H7 (cell line): ENCODE measurements at regions not wholly inside any gene's neighbourhood (a gene's known extent, or its start where the extent isn't known, plus 50 kb on each side); places are given as distances from the start of the nearest gene placed in this dataset.
A peak's percentile ranks its signal among the peaks of the same experiment; 100 is the strongest.

Source experiments
- DNase-seq: peaks from one replicate; pipeline ENCODE4 v3.0.0; 2012
- H3K27me3 ChIP-seq: 2 replicates; pipeline ENCODE4 v1.6.0; 2011; ENCODE audit warnings: mild to moderate bottlenecking, low read length; ENCODE audit not compliant: control insufficient read depth, insufficient read depth
- H3K36me3 ChIP-seq: replicated peaks from 2 replicates; pipeline ENCODE4 v1.5.1; 2011; ENCODE audit warnings: low read length; ENCODE audit not compliant: control insufficient read depth, insufficient read depth
- H3K4me3 ChIP-seq: 2 replicates; pipeline ENCODE4 v1.5.1; 2011; ENCODE audit warnings: low read depth, mild to moderate bottlenecking, control low read depth, low read length, moderate library complexity; ENCODE audit not compliant: insufficient read depth

DNA sequence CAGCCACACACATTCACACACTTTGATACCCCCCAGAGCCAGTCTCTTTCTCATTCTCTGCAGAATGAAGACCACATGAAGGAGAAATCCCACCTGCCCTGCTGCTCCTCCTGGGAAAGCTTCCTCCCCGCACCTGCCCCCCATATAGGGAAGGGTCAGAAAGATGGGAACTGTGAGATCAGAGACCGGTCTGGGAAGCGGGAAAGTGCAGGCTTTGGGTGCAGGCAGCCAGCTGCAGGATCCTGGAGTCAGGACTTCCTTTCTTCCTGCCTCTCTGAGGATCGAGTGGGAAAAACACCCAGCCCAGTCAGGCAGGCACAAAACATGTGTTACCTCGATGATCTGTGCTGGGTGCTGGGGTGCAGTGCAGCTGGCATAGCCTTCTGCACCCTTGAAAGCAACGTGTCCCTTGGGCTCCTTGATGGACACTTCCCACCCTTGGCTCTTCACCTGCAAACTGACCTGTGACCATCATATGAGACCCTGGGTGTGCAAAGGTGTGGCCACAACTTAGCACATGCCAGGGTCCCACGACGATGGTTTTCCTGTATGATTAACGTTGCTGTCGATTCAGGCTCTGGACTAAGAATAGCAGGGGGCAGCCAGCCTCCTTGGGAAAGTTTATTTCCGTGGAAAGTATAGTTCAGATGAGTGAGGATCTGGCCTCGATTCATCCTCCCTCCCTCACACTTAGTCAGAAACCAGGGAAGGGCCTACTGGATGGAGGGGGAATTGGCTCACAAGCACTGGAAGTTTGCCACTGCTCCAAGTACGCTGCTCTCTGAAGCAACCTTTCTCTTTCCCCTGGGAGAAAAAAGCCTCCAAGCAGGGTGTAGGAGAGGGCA lies 105.4 kb upstream of the MED13L start:
- H3K36me3 ChIP-seq, result no peaks in the 10 kb centered on the region
- DNase-seq, result peak; percentile 43
- no peak overlapping the region for H3K4me3 ChIP-seq
- no peaks in the 10 kb centered on the region for H3K27me3 ChIP-seq

DNA sequence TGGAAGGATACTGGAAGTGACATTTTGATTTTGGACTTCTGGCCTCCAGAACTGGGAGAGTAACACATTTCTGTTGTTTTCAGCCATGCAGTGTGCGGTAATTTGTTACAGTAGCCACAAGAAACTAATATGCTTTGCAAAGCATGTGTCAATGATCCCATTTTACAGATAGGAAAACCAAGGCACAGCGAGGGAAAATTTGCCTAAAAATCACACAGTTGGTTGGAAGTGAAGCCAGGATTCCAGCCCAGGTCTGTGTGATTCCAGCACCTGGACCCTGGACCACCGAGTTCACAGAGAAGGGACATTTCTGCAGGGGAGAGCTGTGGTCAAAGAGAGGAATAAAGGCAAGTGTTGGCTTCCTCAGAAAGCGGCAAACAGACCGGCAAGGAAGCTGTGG lies 106.7 kb upstream of the MED13L start:
- DNase-seq, result no peak
- H3K27me3 ChIP-seq, result no peaks in the 10 kb centered on the region
- no peak overlapping the region for H3K4me3 ChIP-seq
- no peaks in the 10 kb centered on the region for H3K36me3 ChIP-seq

DNA sequence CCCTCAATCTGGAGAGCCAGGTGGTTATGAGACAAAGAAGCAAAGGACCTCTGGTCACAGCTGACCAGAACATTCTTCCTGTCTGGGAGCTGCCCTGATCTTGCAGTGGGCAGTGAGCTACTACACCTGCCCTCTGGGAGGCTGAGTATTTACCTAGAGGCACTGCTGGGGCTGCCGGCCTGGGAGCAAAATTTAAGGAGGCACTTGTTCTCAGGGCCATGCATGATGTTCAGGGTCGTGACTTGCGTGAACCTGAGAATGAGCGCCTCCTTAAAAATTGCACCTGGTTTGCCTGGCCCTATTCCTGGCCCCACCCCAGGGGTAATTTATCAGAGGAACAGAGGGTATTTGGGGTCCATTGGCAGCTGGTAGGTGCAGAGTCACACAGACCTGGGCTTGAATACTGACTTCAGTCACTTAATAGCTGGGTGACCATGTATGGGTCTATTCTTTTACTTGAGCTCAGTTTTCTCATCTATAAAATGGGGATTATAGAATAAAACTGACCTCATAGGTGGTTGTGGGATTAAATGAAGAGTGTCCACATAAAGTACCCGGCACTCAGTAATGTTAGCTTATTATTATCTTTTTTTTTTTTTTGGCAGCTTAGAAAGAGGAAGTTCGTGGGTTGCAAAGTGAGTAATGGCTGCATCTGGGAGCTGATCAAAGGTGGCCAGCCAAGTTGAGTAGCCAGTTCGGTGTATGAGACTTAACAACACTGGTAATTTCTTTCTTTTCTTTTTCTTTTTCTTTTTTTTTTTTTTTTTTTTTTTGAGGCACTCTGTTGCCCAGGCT lies 107.4 kb upstream of the MED13L start:
- Histone ChIP-seq H3K27me3 (no peaks in the 10 kb centered on the region), H3K4me3 (no peak overlapping the region), H3K36me3 (no peaks in the 10 kb centered on the region)
- DNase-seq, result peak; percentile 44

DNA sequence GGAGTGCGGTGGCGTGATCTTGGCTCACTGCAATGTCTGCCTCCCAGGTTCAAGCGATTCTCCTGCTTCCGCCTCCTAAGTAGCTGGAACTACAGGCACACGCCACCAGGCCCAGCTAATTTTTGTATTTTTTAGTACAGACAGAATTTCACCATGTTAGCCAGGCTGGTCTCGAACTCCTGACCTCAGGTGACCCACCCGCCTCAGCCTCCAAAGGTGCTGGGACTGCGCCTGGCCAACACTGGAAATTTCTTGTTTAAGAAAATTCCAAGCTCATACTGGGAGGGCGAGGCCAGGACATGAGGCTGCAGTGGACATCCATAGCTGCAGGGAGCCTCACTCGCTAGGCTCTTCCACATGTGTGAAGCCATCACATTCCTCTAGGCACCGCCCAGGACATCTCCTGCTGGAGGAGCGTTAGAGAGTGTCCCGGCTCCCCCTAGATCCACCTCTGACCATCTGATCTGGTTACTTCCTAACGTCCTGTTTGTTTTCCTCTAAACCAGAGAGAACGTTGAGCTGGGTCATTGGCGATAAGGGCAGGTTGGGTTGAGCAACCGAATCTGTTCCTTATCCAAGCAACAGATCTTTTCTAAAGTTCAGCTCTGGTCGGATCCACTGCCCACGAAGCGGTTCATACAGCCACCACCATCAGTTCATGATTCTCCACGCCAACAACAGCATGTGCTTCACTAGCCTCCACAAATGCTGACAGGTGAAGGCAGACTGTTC lies 108.2 kb upstream of the MED13L start:
- peak; percentile 36 for DNase-seq
- Histone ChIP-seq H3K36me3 (no peaks in the 10 kb centered on the region), H3K4me3 (no peak overlapping the region), H3K27me3 (no peaks in the 10 kb centered on the region)

DNA sequence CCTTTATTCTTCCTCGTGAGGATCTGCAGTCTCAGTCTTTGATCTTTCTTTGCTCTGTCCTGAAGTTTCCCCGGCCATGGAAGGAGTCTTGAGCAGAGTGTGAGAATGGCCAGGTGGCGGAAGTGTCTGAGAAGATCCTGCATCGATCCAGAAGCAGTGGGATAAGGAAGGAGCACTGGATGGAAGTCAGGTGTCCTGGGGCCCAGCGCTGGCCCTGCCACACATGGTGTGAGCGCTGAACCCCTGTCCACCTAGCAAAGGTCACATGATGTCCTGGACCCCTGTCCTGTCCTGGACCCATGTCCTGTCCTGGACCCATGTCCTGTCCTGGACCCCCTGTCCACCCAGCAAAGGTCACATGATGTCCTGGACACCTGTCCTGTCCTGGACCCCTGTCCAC lies 111.8 kb upstream of the MED13L start:
- Histone ChIP-seq H3K4me3 (no peak overlapping the region), H3K36me3 (no peaks in the 10 kb centered on the region), H3K27me3 (no peaks in the 10 kb centered on the region)
- DNase-seq, result no peak

DNA sequence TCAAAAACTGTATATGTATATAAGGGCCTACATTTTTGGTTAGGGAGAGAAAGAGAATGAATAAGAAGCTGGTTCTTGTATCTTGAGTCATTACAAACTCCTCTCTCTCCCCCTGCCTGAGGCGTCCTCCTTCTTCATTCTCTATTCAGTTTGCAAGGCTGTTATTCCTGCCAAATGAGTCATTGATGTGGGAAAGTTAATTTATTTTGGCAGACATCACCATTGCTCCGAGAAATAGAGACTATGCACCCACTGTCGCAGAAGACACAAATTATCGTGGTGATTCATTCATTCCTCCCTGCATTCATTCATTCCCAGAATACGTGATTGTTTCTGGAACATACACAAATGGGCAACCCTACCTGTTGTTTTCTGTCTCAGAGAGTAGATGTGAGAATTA lies 112.5 kb upstream of the MED13L start:
- DNase-seq, result no peak
- H3K27me3 ChIP-seq, result no peaks in the 10 kb centered on the region
- no peaks in the 10 kb centered on the region for H3K36me3 ChIP-seq
- H3K4me3 ChIP-seq, result no peak overlapping the region

DNA sequence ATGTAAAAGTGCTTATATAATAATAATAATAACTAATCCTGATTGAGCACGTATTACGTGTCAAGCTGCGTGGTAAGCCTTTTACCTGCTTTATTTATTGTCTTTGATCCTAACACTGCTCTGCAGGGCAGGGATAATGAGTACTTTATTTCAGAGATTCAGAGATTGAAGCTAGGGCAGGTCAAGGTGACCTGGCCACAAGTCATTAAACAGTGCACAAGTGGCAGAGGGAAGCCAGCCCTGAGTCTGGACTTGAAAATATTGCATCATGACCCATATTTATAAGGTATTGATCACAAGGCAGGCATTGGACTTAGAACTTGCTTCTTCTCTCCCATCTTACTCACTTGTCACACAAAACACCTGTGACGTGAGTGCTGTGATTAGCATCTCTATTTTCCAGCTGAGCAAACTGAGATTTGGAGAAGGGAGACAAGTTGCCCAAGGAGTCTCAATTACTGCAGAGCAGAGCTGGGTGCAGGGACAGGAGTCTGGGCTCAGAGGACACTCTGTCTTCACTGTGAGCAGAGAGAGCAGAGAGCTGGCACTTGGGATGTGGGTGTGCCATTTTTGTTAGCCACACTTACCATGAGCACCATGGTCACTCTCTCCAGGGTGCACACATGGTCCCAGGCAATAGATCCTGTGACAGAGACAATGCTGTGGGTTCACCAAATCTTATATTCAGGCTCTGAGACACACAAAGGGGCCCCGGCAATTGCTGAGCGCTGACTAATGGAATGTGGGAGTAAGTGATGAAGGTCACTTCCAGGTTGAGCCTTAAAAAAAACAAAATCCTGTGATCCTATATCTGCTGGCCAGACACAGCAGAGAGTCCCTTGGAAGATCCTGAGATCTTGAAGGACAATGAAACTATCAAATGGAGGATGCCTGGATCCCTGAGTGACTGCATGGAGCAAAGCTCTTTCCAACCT lies 113.2 kb upstream of the MED13L start:
- H3K36me3 ChIP-seq, result no peaks in the 10 kb centered on the region
- H3K4me3 ChIP-seq, result no peak overlapping the region
- DNase-seq, result no peak

DNA sequence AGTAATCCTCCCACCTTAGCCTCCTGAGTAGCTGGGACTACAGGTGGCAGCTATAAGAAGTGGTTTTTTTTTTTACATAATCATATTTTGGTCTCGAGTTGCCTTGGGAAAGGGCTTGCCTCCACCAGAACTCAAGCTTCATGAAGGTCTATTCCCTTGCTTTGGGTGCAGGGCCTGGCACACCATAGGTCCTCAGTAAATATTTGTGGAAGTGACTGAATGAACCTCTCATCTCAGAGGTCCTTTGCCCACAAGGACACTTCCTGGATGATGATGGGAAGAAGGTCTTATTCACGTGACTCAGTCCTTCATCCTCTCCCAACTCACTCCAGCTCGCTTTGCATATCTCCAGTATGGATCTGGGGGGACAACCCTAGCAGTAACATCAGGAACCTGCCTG lies 114.0 kb upstream of the MED13L start:
- H3K27me3 ChIP-seq, result no peaks in the 10 kb centered on the region
- no peaks in the 10 kb centered on the region for H3K36me3 ChIP-seq
- H3K4me3 ChIP-seq, result no peak overlapping the region
- no peak for DNase-seq

More for the DNA sequence above, 113.2 kb upstream of the MED13L start:
- no peaks in the 10 kb centered on the region for H3K27me3 ChIP-seq

DNA sequence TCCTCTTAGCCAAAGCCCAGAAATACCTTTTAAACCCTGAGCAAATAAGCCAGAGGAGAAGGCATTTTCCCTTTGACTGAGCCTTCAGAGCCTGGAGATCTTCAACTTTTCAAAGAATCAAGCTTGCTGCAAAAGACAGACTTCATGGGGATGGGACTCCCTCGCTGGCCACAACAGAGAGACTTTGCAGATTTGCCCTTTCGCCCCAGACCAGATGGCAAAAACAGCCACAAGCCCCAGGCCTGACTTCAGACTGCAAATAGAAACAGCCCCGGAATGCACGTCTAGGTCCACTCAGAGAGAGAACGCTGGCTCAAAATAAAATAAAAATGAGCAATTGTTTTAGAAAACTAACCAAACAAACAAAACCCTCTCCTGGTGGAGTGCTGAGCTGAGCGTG lies 114.6 kb upstream of the MED13L start:
- no peak for DNase-seq

DNA sequence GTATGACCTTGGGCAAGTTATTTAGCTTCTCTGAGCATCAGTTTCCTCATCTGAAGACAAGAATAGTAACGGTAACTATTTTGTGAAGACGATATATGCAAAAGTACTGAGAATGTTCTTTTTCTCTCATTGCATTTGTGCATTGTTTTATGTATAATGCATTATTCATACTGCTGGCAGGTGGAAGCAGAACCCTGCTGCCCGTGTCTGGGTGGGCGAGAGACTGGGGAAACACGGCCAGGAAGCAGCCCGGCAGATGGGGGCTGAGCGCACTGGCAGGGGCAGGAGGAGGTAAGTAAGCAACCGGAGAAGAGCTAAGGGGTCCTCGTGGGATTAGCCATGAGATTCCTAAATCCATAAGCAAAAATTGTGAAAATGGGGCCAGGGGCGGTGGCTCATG lies 115.8 kb upstream of the MED13L start:
- no peak for DNase-seq
- no peaks in the 10 kb centered on the region for H3K27me3 ChIP-seq
- no peak overlapping the region for H3K4me3 ChIP-seq
- H3K36me3 ChIP-seq, result no peaks in the 10 kb centered on the region

More for the DNA sequence above, 114.6 kb upstream of the MED13L start:
- H3K36me3 ChIP-seq, result no peaks in the 10 kb centered on the region
- no peaks in the 10 kb centered on the region for H3K27me3 ChIP-seq
- H3K4me3 ChIP-seq, result no peak overlapping the region

DNA sequence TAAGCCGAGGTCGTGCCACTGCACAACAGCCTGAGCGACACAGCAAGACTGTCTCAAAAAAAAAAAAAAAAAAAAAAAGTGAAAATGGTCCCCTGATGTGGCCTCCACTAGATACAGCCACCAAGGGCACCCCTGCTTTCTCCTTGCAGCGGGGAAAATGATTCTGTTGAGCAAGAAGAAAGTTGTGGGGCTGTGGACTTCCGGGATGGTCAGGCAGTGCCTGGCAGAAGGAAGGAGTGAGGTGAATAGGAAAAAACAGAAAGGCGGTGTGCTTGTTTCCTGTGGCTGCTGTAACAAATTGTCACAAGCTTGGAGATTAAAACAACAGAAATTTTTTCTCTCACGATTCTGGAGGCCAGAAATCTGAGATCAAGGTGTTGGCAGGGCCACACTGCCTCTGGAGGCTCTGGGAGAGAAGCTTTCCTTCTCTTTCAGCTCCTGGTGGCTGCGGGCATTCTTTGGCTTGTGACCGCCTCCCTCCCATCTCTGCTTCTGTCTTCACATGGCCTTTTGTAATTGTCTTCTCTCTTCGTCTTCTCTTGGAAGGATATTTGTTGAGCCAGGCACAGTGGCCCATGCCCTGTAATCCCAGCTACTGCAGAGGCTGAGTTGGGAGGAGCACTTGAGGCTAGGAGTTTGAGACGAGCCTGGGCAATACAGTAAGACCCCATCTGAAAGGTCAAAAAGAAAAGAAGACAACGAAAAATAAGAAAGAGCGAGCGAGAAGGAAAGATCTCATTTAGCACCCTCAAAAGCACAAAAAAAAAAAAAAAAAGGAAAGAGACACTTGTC lies 116.6 kb upstream of the MED13L start:
- H3K27me3 ChIP-seq, result no peaks in the 10 kb centered on the region
- DNase-seq, result no peak
- H3K4me3 ChIP-seq, result no peak overlapping the region
- H3K36me3 ChIP-seq, result no peaks in the 10 kb centered on the region

DNA sequence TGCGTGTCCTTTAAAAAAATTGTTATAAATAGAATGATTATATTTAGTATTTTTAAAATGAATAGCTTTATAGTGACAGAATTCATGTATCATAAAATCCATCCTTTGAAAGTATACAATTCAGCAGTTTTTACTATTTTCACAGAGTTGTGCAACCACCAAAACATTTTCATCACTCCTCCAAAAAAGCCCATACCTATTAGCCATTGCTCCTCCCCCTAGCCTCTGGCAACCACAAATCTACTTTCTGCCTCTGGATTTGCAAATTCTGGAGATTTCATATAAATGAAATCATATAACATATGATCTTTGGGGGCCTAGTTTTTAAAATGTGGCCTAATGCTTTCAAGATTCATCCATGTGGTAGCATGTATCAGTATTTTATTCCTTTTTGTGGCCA lies 117.9 kb upstream of the MED13L start:
- H3K4me3 ChIP-seq, result no peak overlapping the region
- H3K27me3 ChIP-seq, result no peaks in the 10 kb centered on the region
- H3K36me3 ChIP-seq, result no peaks in the 10 kb centered on the region
- no peak for DNase-seq

DNA sequence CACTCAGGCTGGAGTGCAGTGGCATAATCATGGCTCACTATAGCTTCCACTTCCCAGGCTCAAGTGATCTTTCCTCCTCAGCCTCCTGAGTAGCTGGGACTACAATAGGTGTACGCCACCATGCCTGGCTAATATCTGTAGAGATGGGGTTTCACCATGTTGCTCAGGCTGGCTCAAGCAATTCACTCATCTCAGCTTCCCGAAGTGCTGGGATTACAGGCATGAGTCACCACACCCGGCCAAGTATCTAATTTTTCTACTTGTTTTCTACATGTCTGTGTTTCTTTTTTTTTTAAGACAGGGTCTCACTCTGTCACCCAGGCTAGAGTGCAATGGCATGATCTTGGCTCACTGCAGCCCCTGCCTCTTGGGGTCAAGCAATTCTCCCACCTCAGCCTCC lies 119.7 kb upstream of the MED13L start:
- H3K4me3 ChIP-seq, result no peak overlapping the region
- no peak for DNase-seq
- no peaks in the 10 kb centered on the region for H3K27me3 ChIP-seq
- H3K36me3 ChIP-seq, result no peaks in the 10 kb centered on the region
